ENCODE measurements at regions not wholly inside any gene's neighbourhood (a gene's known extent, or its start where the extent isn't known, plus 50 kb on each side); places are given as distances from the start of the nearest gene placed in this dataset.

- TF ChIP-seq CTCF (IDR thresholded peaks at IDR 0.05; ENCODE audit: low read depth, low read length) (no peak), POLR2A (IDR thresholded peaks at IDR 0.05; ENCODE audit: extremely low read depth, insufficient read length) (no peak), MYC (IDR thresholded peaks at IDR 0.05; ENCODE audit: low read depth, low read length) (no peak), MAX (IDR thresholded peaks at IDR 0.05; ENCODE audit: low read depth, low read length) (no peak)
These were observed 645.9 kb upstream of the KCNMB2 start for GRCh38 chr3:177890359-177890683.
